Lower leg skin (tissue), 3 donors: ENCODE measurements at regions not wholly inside any gene's neighbourhood (a gene's known extent, or its start where the extent isn't known, plus 50 kb on each side); places are given as distances from the start of the nearest gene placed in this dataset.

Experiments
- CTCF ChIP-seq, 3 donors: fragments of 450-650 bp; IDR thresholded peaks; one replicate each; pipeline ENCODE4 v1.5.1; 2016; ENCODE audit warnings: antibody characterized with exemption in 3 of 3, mild to moderate bottlenecking in 3 of 3, moderate library complexity in 2 of 3
- POLR2A ChIP-seq, 2 donors: fragments of 450-650 bp; IDR thresholded peaks; one replicate each; pipeline ENCODE4 v1.6.1; 2016 to 2017; ENCODE audit warnings: antibody characterized with exemption in 2 of 2, mild to moderate bottlenecking in 1 of 2, moderate library complexity in 1 of 2

- TF ChIP-seq CTCF (IDR thresholded peaks at IDR 0.05): no peak
- TF ChIP-seq POLR2A (IDR thresholded peaks at IDR 0.05): no peak
Measured at GRCh38 chrX:45352611-45353010, 151.9 kb upstream of the DIPK2B start.
